Activated CD4-positive, alpha-beta T cell treated with anti-CD3 and anti-CD28 coated beads, Interleukin-2, Interleukin-6, amounts not matched to agents 100 ng/mL and 50 ng/mL, durations not matched to agents 16 hours and 8 hours (primary cell): ENCODE measurements at regions not wholly inside any gene's neighbourhood (a gene's known extent, or its start where the extent isn't known, plus 50 kb on each side); places are given as distances from the start of the nearest gene placed in this dataset.
"Not testable (repeated sequence)": the region's sequence is repeated elsewhere in the genome, so short reads cannot be mapped to it uniquely, and the experiment has no call there.

ENCODE experiments used
- DNase-seq: peaks from one replicate; pipeline ENCODE4 v3.0.0-alpha.2; 2020

DNA sequence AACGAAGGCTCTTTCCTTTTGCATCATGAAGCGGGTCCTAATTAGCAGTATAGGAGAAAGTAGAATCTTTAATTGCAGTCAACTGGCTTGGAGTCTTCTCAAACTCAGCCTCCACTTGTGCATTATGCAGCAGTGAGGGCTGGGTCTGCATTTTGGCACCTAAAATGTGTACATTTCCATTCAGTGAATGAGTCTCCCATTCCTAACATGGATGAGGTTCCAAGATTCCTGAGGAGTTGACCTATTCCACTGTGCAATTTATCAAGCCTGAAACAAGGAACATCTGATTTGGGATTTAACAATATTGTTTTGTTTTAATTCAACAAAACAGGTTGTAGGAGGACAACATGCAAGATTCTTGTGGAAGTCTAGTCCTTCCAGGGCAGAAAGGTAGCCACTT, 171.8 kb upstream of the S1PR3 start:
- DNase-seq: no peak

DNA sequence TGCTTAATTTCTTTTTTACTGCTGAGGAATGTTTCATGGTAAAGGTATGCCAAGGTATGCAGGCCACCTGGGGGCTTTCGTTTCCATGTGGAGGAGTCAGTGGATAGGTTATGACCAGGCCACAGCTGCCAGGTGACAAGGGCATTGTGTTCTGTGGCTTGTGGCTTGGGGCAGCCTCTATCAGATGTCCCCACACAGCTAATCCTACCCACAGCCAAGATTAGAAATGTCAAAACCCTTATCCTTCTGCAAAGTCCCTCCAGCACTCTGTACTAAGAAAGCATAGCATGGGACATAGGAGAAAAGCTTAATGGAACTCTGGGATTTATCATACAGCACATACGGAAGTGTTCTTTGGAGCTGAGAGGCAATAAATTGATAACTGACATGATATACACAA, 171.2 kb upstream of the S1PR3 start:
- no peak for DNase-seq

DNA sequence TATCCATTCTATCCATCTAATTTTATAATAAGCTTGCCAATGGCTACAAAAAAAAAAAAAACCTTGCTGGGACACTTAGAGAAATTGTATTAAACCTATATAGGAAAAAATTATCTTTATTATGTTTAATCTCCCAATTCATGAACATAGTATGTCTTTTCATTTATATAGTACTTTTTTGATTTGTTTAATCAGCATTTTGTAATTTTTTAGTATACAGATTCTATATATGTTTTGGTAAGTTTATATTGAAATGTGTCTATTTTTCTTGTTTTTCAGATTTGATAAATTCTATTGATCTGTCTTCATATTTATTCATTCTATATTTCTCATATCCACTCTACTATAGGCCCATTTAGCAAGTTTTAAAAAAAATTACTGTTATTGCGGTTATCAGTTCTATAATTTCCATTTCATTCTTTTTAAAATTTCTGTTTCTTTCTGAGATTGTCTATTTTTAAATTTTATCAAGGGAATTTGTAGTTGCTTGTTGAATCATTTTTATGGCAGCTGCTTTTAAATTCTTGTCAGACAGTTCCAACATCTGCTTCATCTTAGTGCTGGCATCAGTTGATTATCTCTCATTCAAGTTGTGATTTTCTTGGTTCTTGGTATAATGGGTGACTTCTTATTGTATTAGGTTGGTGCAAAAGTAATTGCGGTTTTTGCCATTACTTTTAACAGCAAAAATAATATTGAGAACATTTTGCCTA, 170.1 kb upstream of the S1PR3 start:
- DNase-seq: no peak

DNA sequence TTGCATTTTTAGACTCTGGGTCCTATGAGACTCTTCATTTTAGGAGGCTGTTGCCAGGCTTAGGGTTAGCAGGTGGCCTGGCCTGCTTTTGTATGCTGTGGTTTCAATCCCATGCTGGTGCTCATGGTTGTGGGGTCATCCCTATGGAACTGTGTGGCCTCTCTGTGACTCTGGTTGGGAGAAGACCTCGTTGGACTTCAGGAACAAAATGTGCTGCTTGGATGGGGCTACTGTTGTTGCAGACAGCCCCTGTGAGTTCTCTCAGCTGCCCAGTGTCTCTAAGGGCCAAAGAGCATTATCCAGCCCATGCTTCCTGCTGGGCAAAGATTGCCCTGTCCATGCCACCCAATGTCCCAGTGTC, 169.5 kb upstream of the S1PR3 start:
- no peak for DNase-seq

DNA sequence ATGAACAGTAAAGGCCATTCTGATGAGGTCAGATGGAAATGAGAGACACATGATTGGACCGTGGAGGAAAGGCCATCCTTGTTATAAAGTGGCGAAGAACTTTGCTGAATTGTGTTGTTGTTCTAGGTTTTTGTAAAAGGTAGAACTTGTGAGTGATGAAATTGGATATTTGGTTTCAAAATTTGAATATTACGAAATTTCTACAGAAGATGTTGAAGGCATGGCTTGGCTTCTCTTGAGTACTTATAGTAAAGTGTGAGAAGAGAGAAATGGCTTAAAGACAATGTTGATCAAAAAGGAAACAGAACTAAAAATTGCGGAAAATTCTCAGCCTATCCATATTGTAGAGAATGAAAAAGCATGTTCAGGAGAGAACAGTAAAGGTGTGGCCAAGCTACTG, 166.6 kb upstream of the S1PR3 start:
- DNase-seq: no peak

DNA sequence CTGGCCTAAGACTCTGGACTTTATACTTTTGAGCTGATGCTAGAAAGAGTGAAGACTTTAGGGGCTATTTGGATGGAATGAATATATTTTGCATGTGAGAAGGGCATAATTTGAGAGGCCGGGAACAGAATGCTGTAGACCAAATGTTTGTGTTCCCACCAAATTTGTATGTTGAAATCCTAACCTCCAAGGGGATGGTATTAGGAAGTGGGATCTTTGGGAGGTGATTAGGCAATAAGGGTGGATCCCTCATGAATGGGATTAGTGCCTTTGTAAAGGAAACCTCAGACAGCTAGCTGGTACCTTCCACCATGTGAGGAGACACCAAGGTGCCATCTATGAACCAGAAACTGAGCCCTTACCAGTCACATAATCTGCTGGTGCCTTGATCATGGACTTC, 165.1 kb upstream of the S1PR3 start:
- DNase-seq: no peak

DNA sequence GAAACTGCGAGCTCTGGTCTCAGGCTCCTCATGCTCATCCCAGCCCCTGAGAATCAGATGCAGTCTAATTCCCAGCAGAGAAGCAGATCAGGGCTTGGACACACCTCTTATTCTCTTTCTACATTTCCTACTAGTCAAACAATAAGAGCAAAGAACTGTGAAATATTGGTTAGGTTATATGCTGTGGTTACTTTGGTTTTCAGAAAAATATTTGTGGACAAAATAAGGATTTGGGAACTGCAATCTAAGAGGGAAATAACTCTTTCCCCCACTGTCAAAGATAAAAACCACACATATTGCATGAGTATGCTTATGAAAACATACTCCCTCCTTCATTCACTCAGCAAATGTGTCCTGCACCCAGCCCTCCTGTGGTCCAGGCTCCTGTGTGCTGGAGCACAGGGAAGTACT, 164.5 kb upstream of the S1PR3 start:
- no peak for DNase-seq

DNA sequence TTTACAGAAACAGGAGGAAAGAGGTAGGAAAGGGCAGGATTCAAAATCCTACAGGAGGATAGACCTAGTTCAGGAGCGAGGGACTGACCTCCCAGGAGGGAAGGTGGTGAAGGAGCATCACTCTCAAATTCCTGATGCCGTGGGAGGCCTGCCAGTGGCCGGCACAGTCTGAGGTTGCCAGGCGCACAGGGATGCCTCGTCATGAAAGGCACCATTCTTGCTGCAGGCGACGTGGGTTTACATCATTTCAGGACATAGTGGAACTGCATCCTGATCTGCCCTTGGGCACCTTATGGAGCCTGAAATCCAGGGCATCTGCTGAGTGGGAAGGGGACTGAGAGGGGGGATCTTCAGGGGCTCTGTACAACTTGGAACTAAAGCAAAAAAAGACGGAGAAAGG, 163.2 kb upstream of the S1PR3 start:
- DNase-seq: no peak

DNA sequence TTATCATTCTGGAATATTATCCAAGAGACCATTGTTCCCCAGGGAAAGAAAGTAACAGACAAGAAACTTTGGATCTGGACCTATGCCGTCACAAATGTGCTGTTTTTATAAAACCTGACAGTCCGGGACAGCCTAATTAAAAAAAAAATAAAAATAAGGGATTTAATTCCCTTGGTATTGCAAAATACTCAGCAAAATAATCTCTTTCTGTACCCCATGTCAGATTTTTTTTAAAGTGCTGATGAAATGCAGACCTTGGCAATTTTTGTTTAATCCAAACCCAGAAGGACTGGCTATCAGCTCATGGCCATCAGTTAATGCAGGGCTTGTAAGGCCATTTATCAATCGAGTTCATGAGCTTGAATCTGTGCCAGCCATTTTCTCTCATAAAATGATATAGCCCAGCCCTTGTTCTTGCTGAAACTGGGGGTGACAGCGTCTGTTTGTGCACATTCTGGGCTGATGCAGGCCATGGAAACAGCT, 162.7 kb upstream of the S1PR3 start:
- no peak for DNase-seq

DNA sequence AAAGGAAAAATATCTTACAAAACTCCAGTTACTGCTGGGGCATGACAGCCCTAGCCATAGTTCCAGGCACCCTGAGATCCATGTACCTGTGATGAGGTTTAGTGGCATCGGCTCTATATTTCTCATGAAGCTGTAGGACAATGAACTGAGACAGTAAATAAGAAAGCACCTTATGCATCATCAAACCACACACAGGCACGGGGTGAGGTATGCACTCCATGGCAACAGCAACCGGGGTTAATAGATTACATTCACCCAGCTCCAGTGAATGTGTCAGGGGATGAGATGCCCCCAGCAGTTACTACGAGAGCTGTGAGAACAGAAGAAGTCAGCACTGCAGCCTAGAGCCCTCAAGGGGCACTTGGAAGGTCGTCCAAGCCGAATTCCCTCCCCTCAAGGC, 162.0 kb upstream of the S1PR3 start:
- peak; percentile 71 for DNase-seq

DNA sequence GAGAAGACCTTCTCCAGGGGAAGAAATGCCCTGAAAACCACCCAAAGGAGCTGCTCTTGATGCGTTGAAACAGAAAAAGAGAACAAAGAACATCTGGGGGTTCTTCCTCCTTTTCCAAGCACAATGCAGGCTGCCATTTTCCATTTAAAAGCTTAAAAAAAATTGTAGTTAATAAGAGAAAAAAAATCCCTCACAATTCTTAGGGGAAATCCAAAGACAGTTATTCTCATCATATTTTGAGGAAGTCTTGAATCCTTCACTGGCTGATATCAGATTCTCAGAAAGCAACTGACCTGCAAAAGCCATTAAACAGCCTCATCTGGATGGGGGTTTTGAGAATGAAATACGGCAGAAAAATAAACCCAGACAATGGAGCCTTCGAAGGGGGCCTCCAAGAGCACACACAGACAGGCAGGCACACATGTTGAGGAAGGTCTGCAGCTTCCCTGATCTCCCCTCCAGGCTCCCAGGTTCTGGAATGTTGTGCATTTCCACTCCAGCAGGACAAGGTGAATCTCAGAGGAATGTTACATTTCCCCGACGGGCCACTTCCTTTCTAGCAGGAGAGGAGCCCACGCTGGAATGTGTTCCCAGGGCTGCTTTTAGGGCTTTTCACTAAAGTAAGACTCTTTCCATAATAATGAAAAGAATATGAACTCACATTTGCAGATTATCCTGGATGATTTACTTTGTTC, 159.4 kb upstream of the S1PR3 start:
- no peak for DNase-seq

DNA sequence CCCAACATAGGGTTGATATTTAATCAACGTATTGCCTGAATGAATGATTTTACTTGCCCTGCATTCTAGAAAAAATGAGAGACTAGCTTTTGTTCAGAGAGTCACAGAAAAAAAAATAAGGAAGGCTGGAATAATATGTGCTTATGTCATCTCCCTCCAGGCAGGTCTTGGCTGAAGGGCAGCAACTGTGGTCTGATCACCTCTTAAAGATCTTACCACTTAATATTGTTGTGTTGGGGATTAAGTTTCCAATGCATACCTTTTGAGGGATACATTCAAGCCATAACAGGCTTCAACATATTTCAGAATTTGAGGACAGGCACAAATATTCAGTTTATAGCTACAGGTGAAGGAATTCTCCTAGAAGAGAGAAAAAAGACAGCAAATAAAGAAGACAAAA, 157.3 kb upstream of the S1PR3 start:
- no peak for DNase-seq

DNA sequence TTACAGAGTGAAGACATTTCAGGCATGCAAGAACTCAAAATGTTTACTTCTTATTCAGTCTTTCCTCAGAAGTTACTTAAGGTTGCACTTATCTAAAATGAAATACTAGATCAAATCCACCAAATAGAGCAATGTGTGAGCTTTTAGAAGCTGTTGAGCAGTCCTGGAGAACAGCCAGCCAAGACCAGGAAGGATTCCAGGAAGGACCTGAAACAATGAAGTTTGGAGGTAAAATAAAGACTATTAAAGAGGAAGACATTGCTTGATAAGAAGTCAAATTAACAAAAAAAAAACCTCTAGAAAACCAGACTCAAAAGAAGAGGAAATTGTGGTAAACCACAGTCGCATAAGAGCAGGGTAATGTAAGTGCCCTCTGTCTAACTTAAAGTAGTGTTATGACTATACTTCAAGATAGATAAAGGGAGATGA, 156.2 kb upstream of the S1PR3 start:
- peak; percentile 71 for DNase-seq

DNA sequence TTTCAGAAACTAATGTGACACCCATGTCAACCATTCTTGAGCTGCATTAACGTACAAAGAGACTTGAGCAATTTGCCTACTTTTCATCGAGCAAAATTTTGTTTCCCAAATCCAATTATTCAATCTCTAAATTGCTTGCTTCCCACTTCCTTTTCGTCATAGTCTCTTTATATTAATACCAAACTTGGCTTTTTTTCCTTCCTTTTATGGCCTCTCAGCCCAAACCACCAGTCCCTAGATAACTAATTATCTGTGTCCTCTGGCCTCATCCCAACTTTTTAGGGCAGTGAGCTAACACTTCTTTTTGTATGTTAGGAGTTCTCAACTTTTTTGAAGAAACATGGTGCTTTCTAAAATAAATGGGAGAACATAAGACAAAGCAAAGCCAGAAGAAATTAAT, 155.5 kb upstream of the S1PR3 start:
- DNase-seq: no peak

DNA sequence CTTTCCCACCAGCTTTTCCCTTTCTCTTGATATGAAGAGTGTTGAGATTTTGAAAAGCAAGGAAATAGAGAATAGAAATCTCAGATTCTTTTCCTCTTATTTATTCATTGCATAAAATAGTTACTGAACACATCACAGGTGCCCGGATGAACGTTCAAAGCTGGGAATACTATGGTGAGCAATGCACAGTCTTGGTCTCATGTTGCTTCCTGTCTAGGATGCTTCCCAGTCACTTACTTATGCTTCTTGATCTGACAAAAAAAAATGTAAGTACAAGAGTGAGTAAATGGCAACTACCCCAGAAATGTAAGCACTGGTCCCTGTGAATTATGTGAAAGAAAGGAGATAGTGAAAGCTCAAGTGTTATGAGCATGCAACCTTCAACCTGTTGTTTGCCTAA, 153.5 kb upstream of the S1PR3 start:
- DNase-seq: no peak

DNA sequence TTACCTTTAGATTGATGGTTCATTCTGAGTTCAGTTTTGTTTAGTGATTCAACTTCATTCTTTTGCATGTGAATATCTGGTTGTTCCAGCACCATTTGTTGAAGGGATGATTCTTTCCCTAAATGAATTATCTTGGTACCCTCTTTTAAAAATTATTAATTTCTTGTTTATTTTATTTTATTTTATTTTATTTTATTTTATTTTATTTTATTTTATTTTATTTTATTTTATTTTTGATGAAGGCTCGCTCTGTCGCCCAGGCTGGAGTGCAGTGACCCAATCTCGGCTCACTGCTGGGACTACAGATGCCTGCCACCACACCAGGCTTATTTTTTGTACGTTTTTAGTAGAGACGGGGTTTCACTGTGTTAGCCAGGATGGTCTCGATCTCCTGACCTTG, 141.4 kb upstream of the S1PR3 start:
- DNase-seq: not testable (repeated sequence)

DNA sequence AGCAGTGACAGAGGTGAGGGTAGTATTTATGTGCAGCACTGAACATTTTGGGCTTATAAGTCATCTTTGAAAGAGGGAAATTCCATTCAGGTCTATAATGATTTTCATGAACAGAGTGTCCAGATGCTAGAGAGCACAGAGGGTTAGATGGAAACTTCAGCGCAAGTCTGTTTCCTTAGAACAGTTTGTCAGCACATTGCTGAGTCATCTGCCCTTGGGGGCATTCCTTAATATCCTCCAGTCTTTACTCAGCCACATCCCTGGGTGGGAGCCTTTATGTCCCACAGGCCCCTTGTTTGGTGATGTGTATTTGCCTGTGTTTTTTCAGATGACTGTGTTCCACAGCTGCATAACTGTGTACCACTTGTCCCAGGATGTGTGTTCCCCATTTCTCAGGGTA, 138.5 kb upstream of the S1PR3 start:
- no peak for DNase-seq

DNA sequence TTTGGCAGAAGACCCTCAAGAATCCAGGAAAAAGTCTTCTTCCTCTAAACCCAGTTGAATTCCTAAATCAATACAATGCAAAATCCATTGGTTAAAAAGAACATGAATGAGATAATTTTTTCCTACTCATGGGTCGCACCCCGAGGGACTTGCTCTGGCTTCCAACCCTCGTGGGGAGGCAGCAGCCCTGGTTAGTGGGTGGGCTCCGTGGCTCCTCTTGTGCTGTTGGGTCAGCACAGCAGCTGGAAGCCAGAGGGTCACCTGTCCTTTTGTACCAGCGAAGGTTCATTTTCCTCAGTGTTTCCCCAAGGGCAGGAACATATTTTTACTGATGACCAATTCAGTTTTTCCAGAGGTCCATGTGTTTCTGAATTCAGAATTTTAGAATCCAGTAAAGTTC, 120.6 kb upstream of the S1PR3 start:
- DNase-seq: no peak

DNA sequence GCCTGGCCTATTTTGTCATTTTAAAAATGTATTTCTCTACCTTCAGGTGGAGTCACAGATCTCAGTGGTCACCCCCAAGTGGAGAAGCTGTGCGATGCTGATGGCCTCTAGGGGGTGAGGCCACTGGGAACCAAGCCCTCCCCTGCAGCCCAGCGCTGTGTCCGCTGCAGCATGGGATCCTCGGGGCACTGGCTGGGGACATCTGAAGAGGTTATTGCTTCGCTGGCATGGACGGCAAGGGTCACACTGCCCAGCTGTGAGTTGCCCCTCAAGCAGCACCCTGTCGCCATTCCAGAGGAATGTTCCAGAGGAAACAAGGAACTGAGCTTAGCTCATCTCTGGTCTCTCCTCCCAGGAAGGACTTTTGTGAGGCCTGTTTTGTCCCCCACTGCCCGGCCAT, 119.6 kb upstream of the S1PR3 start:
- no peak for DNase-seq

DNA sequence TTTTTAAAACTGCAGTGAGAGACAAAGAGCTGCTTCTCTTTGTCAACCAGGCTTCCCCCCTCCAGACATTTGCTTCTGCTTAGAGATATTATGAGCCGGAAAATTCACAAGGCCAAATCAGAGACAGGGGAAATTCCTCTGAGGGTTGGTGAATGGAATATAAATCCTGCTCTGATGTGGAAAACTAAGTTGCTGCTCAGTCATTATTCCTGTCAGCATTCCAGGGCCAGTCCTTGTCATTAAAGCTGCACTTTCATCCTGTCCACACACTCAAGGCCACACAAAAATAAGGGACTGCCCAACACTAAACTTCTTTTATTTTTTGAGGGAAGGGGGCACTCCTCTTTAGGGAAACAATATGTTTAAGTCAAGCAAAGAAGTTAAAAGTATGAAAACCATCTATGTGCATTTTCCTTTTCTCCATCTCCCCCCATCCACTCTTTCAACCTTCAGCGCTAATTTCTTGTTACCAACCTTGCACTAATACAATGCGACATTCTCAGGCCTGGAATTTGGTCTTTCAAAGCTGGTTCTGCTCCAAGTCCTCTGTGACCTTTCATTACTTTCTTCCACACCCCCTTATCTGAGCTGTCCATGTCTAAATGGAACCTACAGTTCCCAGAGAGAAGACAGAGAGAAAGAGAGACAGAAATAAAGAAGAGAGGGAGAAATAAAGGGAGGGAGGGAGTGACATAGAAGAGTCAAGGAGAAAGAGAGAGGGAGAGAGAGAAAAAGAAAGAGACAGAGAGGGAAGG, 118.9 kb upstream of the S1PR3 start:
- DNase-seq: no peak

DNA sequence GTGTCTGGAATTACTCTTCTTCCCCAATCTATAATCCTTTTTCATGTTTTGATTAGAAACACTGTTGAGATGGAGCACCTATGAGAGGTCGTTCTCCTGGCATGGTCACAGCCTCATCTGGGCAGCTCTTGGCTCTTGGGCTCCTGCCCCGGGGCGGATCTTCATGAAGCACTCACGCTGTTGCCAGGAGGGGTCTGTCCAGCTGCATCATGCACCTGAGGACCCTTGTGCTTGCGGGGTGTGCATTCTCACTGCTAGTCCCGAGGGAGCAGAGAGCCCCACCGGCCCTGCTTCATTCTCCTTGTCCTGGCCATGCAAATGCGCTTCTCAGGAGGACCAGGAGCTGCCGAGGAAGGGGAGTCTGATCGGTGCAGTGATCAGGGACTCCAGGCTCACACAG, 117.6 kb upstream of the S1PR3 start:
- DNase-seq: no peak

DNA sequence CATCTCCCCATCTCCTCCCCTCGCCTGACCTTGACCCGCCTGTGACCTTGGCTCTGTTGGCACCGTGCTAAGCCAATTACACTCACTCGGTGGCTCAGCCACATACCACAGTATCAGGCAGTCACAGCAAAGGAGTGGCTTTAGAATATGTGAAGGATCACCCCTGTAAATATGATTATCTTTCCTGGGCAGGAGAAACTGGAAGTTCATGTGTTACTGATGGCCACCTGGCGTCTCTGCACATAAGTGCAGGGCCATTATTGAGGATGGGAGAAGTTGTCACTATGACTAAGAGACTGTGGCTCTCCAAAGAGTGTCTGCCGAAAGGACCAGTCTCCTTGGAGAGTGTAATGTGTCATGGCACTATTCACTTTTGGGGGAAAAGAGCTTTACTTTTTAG, 116.9 kb upstream of the S1PR3 start:
- no peak for DNase-seq

DNA sequence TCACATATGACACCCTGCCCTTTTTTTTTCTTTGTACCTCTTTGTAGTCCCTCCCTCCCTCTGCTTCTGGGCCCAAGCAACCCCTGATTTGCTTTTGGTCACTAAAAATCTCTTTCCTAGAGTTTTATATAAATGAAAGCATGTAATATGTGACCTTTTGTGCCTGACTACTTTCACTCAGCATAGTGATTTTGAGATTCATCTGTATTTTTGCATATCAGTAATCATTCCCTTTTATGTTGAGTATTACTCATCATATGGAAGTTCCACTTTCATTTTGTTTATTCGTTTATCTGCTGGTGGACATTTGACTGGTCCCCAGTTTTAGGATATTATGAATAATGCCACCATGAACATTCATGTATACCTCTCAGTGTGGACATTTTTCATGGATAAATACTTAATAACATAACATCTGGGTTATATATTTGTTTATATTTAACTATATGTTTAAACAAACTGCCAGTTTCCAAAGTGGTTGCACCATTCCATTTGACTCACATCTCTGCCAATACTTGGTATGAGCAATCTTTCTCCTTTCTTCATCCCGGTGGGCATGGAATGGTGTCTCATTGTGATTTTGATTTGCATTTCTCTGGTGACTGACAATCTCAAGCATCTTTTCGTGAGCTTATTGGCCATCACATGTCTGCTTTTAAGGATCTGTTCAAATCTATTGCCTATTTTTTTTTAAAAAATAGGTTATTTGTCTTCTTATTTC, 115.7 kb upstream of the S1PR3 start:
- DNase-seq: no peak
